ENCODE measurements at regions not wholly inside any gene's neighbourhood (a gene's known extent, or its start where the extent isn't known, plus 50 kb on each side); places are given as distances from the start of the nearest gene placed in this dataset.
A peak's percentile ranks its signal among the peaks of the same experiment; 100 is the strongest.

- Histone ChIP-seq H3K27ac (no peak overlapping the region), H3K36me3 (peaks cover 0 to 80% (median 0%) of the 10 kb centered on the region in 3 donors), H3K9me3 (no peaks in the 10 kb centered on the region), H3K4me3 (no peak overlapping the region), H3K4me1 (no peaks in the 10 kb centered on the region), H3K27me3 (no peaks in the 10 kb centered on the region)
- WGBS, 2 donors = 96 to 97% methylated on average over 52 to 68 of the region's 68 CpGs
- no peak for DNase-seq (ENCODE audit: low spot score in 2 of 2)
- no peak for TF ChIP-seq POLR2A (IDR thresholded peaks at IDR 0.05)
- no peak for TF ChIP-seq CTCF (IDR thresholded peaks at IDR 0.05)
- no peak for TF ChIP-seq EP300 (IDR thresholded peaks at IDR 0.05)
These were observed 252.5 kb downstream of the GLI2 start for GRCh38 chr2:120988051-120988699.

GRCh38 chr2:120988700-120989511 lies 253.2 kb downstream of the GLI2 start:
- DNase-seq (ENCODE audit: low spot score in 2 of 2) = no peak
- Histone ChIP-seq H3K36me3 (peaks cover 0 to 73% (median 0%) of the 10 kb centered on the region in 3 donors), H3K27me3 (no peaks in the 10 kb centered on the region)

GRCh38 chr2:120989512-120990441 lies 254.1 kb downstream of the GLI2 start:
- no peak overlapping the region for H3K4me3 ChIP-seq
- DNase-seq (ENCODE audit: low spot score in 2 of 2) = no peak
- H3K9me3 ChIP-seq = no peaks in the 10 kb centered on the region
- 91 to 98% methylated on average over 15 to 20 of the region's 26 CpGs for WGBS, 2 donors
- H3K27ac ChIP-seq = no peak overlapping the region
- TF ChIP-seq POLR2A (IDR thresholded peaks at IDR 0.05) (no peak), EP300 (IDR thresholded peaks at IDR 0.05) (no peak)
- H3K27me3 ChIP-seq = no peaks in the 10 kb centered on the region
- H3K4me1 ChIP-seq = no peaks in the 10 kb centered on the region
- peaks cover 0 to 64% (median 0%) of the 10 kb centered on the region in 3 donors for H3K36me3 ChIP-seq

More at GRCh38 chr2:120988700-120989511, 253.2 kb downstream of the GLI2 start:
- no peak for TF ChIP-seq POLR2A (IDR thresholded peaks at IDR 0.05)
- TF ChIP-seq CTCF (IDR thresholded peaks at IDR 0.05) = no peak
- Histone ChIP-seq H3K4me1 (no peaks in the 10 kb centered on the region), H3K27ac (no peak overlapping the region), H3K4me3 (no peak overlapping the region), H3K9me3 (no peaks in the 10 kb centered on the region)
- 95 to 97% methylated on average over 41 to 58 of the region's 74 CpGs for WGBS, 2 donors

GRCh38 chr2:120990451-120990871 lies 254.8 kb downstream of the GLI2 start:
- Histone ChIP-seq H3K4me3 (no peak overlapping the region), H3K27ac (no peak overlapping the region), H3K36me3 (peaks cover 0 to 58% (median 0%) of the 10 kb centered on the region in 3 donors), H3K4me1 (no peaks in the 10 kb centered on the region), H3K9me3 (no peaks in the 10 kb centered on the region), H3K27me3 (no peaks in the 10 kb centered on the region)
- DNase-seq (ENCODE audit: low spot score in 2 of 2) = peak in 1 of 2 donors; percentile 19
- TF ChIP-seq CTCF (IDR thresholded peaks at IDR 0.05) (no peak), EP300 (IDR thresholded peaks at IDR 0.05) (no peak)
- 93 to 94% methylated on average over 15 of the region's 15 CpGs for WGBS, 2 donors

- no peak for TF ChIP-seq CTCF (IDR thresholded peaks at IDR 0.05)
- no peak for TF ChIP-seq EP300 (IDR thresholded peaks at IDR 0.05)
- TF ChIP-seq POLR2A (IDR thresholded peaks at IDR 0.05) = no peak
- no peak overlapping the region for H3K4me3 ChIP-seq
- H3K27me3 ChIP-seq = no peaks in the 10 kb centered on the region
- no peak for DNase-seq (ENCODE audit: low spot score in 2 of 2)
- WGBS, 2 donors = 62 to 65% methylated on average over 11 of the region's 11 CpGs
- peaks cover 0 to 48% (median 0%) of the 10 kb centered on the region in 3 donors for H3K36me3 ChIP-seq
- no peaks in the 10 kb centered on the region for H3K9me3 ChIP-seq
- no peaks in the 10 kb centered on the region for H3K4me1 ChIP-seq
- no peak overlapping the region for H3K27ac ChIP-seq
These were observed 255.8 kb downstream of the GLI2 start for GRCh38 chr2:120991441-120991840.
